NCI-H146 treated with DMSO at 0.1 percent for 48 hours (cell line): ENCODE measurements at regions not wholly inside any gene's neighbourhood (a gene's known extent, or its start where the extent isn't known, plus 50 kb on each side); places are given as distances from the start of the nearest gene placed in this dataset.

Experiments used
- DNase-seq: peaks from one replicate; lab custom pipeline; 2025; ENCODE audit not compliant: unreplicated experiment; lab: John Stamatoyannopoulos, UW

GRCh38 chr11:114758627-114759026 is 80.3 kb downstream of the NXPE2 start:
- no peak for DNase-seq

DNA sequence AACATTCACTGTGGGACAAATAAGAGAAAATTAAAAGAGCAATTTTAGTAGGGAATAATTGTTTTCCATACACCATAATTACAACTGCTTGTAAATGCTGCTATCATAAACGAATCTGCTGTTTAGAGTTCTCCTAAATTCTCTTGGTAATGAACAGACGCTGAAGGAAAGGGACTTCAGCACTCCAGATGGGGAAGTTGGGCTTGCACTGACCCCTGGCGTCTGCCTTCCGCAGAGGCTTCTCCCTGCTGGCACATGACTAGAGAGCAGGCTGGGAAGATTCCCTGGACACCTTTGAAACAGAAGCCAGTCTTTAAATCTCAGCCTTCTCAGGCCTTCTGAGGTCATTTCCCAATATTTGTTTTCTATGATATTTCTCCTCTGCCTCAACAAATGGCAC is 84.1 kb downstream of the NXPE2 start:
- peak; percentile 70 for DNase-seq

GRCh38 chr11:114764563-114764962 is 86.2 kb downstream of the NXPE2 start:
- DNase-seq, result no peak

- no peak for DNase-seq
Measured at GRCh38 chr11:114771172-114771571, 92.8 kb downstream of the NXPE2 start.

DNA sequence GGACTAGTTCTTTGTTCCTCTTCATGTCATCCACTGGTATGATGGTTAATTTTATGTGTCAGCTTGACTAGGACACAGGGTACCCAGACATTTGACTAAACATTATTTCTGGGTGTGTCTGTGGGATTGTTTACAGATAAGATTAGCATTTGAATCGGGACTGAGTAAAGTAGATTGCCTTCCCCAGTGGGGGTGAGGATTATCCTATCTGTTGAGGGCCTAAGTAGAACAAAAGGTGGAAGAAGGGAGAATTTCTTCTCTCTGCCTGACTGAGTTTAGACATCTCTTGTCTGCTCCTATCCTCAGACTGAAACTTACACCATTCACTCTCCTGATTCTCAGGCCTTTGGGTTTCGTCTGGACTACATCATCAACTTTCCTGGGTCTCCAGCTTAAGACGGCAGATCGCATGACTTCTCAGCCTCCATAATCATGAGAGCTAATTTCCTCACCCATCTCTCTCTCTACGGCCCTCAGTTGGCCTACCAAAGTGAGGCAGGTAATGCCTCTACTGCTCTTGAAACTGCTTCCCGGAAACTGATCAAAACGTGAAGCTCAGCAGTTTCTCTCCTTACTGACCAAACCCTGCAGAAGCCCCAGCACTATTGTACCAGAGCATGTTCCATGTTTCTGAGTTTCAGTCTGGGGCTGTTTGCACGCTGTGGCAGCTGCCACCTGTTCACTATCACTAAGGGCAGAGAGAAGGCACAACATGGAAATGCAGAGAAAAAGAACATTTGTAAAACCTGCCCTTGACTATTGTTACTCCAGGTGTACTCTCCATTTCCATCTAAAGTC is 95.4 kb downstream of the NXPE2 start:
- no peak for DNase-seq

DNA sequence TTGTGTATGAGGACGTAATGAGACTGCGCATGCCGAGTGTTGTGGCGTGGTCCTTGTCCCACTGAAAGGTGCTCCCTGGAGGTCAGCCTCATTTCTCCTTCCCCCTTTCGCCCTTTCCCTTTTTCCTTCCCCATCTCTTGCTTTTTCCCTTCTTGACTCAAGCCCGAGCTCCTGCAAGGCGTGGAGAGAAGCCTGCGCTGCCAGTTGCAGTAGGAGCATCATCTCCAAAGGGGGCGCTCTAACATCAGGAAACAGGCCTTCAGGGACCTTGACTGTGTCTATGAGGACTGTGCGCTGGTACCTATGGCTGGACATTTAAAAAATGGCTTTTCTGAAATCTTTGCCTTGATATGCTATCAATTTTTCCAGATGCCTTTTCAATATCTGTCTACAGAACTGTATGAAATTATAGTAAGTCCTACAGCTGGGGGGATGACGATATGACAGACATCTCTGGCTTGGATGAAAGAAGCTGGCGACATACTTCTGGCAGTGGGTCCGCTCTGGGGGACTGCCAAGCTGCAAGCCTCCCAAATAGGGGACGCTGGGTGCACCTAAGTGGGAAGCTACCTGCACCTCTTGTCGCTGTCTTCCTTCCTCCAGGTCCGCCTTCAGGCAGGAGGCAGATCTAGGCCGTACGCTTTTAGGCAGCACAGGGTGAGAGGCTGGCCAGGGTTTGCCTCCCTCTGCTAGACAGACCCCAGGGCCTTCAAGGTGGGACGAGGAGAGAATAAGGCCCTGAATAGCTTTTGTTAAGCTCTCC is 96.5 kb downstream of the NXPE2 start:
- peak; percentile 74 for DNase-seq

DNA sequence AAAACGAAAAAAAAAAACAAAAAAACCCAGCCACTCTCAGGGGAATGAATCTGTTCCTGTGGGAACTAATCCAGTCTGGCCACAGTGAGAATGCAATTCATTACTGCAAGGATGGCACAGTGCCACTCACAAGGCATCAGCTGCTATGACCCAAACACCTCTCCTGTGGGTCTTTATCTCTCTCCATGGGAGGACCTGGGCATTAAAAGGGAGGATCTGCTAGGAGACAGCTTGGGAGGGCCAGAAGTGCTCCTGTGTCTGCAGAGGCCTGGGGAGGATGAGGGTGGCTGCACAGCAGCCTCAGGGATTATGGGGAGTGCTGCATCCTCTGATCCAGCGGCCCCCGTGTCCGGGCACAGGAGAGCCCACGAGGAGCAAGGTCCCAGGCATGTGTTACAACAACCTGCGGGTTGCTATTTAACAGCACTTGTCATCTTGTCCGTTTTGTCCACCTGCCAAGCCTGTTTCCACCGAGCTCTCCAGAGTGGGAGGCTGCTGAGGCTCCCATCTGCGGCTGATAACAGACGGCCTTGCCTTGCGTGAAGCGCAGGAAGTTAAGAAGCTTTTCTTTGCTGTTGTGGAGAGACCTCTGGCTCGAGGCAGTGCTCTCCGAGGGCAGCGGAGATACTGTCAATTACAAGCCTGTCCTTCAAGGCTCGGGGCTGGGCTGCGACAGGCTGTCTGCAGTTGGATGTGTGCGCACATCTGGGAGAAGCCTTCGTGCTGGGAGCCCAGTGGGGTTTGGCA is 97.7 kb downstream of the NXPE2 start:
- no peak for DNase-seq

- no peak for DNase-seq
Measured at GRCh38 chr11:114776956-114777355, 98.6 kb downstream of the NXPE2 start.

DNA sequence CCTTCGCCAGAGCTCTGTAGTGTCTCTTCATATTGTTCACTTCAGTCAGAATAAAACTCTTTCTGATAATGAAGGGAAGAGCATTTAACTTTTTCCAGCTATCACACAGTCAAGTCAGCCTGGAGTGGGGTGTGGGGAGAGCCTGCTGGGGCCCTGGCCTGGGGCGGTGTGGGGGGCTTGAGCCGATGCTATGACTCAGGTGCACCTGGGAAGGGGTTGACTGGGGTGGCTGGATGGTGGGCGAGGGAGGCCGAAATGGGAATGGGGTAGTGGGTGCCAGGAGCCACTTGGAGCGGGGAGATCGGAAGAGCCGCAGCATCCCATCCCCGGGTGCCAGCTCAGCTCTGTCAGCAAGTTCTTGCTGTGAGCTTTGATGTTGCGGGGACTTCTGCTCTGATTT is 100.9 kb downstream of the NXPE2 start:
- no peak for DNase-seq

GRCh38 chr11:114782650-114783310 is 104.5 kb downstream of the NXPE2 start:
- no peak for DNase-seq

- no peak for DNase-seq
Measured at GRCh38 chr11:114783805-114784204, 105.5 kb downstream of the NXPE2 start.

DNA sequence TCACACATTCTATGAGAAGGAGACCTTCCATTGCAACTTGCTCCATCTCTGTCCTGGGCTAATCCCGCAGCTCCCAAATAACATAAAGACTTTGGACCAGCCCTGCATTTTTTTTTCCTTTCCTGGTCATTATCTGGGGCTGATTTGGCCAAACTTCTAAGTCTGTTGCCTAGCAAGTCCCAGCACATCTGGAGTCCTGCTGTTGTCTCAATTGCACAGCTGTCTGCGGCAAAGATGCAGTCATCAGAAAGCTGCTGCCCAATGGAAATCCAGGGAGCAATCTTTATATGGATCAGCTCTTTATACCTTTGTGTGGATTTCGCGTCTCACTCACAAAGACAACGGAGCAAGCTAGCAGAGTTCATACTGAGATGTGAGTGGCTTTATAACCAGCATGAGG is 105.9 kb downstream of the NXPE2 start:
- DNase-seq, result no peak

- no peak for DNase-seq
Measured at GRCh38 chr11:114784891-114785290, 106.6 kb downstream of the NXPE2 start.

- DNase-seq, result peak; percentile 64
Measured at GRCh38 chr11:114785820-114786219, 107.5 kb downstream of the NXPE2 start.

DNA sequence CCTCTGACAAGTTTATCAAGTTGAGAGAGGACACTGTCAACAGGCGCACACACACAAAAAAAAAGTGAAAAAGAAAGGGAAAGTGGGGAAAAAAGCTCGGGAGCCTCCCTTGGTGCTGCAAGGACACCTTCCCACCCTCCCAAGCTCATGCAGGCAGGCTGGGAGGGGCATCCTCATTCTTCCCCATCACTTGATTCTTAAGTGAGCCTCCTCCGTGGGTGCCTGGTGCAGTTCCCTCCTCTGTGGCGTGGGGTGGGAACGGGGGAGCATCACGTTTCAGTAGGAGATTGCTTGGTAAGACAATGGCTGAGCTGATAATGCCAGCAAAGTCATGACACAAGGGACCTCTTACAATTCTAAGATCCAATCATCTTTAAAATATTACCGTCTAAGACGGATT is 108.8 kb downstream of the NXPE2 start:
- DNase-seq, result no peak

DNA sequence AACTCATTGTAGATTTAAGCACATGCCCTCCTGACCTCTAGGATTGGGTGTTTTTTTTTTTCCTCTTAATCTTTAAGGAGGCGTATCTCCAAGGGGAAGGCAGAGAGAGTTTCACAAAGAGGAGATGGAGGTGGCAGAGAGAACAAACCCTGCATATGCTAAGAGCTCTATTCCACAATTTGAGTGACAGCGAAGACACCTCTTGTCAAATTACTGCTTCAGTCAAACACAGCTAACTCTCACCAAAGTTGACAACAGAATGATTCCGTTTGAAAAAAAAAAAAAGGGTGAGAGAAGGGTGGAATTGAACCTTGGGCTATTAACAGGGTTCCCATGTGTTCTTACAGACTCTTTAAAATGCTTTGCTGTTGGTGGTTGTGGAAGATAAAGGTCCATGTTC is 112.6 kb downstream of the NXPE2 start:
- DNase-seq, result no peak

DNA sequence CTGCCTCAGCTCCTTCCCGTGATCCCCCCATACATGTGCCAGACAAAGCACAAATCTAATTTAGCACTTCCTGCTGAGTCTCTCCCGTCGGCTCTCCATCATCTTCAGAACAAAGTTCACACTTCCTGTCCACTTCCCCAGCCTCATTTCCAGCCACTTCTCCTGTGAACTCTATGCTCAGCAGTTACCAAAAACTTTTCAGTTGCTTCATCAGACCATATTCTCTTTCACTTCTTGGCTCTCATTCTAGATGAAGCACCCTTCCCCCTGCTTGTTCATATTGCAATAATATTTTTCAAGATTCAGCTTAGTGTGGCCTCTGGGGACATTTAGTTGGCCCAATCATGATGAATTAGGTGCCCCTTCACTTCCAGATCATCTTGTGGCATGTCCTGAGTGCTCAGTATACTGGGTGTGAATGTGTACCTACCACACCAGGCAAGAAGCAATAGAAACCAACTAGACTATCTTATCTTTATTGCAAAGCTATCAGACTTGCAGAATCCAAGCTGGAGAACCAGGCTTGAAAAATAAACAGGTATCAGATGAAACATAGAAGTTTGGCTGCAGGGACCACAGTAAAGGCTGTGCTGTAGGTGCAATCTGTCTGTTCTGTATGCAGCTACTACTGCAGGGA is 115.8 kb downstream of the NXPE2 start:
- DNase-seq, result no peak

- no peak for DNase-seq
Measured at GRCh38 chr11:114796954-114797721, 118.8 kb downstream of the NXPE2 start.

DNA sequence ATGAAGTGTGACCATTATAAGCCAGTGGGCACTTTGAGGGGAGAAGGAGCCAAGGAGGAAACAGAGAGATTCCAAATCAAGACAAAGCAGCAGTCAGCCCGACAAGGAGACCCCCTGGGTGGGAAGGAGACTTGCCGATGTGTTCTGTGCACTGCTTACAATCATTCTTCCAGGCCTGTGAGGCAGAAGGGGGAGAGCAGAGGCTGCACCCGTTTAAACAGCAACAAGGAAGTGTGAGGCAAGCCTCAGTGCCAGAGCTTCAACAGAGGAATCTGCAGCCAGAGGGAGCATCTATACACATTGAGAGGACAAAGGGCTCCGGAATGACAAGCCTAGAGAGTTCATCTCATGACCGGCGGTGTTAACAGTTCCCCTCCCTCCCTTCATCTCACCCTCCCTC is 121.1 kb downstream of the NXPE2 start:
- no peak for DNase-seq

DNA sequence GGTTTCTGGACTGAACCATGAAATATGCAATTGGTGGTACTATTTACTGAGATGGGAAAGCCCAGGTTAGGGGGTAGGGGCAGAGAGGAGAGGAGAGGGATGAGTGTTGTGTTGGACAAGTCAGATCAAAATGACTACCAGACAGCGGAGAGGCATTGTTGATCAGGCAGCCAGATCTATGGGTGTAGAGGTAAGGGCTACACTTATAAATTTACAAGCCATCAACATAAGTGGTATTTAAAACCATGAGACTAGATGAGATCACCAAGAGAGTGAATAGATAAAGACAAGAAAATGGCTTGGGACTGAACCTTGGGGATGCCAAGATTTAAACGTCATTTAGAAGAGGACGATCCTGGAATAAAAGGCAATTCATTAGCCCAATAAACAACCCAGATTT is 123.4 kb downstream of the NXPE2 start:
- DNase-seq, result no peak
